K562 (cell line): ENCODE measurements at regions not wholly inside any gene's neighbourhood (a gene's known extent, or its start where the extent isn't known, plus 50 kb on each side); places are given as distances from the start of the nearest gene placed in this dataset.

ENCODE experiments used
- ATAC-seq: fragments of 200-7000 bp; cut with Tn5 transposase; 3 replicates; pipeline ENCODE4 v1.9.1; 2020; ENCODE audit warnings: moderate library complexity
- BruUV-seq: library from RNA; stranded (reverse); fragments of 400-500 nt; replicated peaks from 2 replicates; lab custom pipeline; 2021; lab: Mats Ljungman, UMichigan
- CTCF ChIA-PET: fragments of 300-600 bp; formaldehyde crosslinking; extraction: SDS; loops from one replicate; lab custom pipeline; 2021; ENCODE audit warnings: low intra/inter-chr PET ratio; lab: Yijun Ruan, JAX
- POLR2A ChIA-PET: fragments of 300-600, 350-650 bp; sonication (Branson Sonifier 250); formaldehyde crosslinking; extraction: SDS; loops from one replicate; lab custom pipeline; 2021; ENCODE audit warnings: antibody characterized with exemption, inconsistent platforms; lab: Yijun Ruan, JAX
- DNase-seq, 4 experiments: peaks; one replicate each; pipeline versions ENCODE4 v3.0.0 to v3.0.0-alpha.2; 2011 to 2018; ENCODE audit warnings: low spot score in 3 of 4, mixed read lengths in 3 of 4; ENCODE audit errors: extremely low read depth in 1 of 4
- FAIRE-seq: peaks from 2 replicates; lab custom pipeline; 2011; peaks lifted over from hg19 to GRCh38; lab: Jason Lieb, UNC
- H2AFZ ChIP-seq: 2 replicates; pipeline ENCODE4 v1.6.0; 2011; ENCODE audit warnings: low read depth, low read length, control low read depth, inconsistent platforms
- H3K27ac ChIP-seq: fragments of 200-600 bp; 3 replicates; pipeline ENCODE4 v1.8.0; 2011; ENCODE audit warnings: low read depth, mild to moderate bottlenecking, control low read depth, inconsistent platforms, low read length, moderate library complexity, mixed read lengths; ENCODE audit errors: extremely low read depth
- H3K27me3 ChIP-seq, 2 experiments: fragments of 300-600 bp in 1 of 2; 2 replicates in 1 of 2; 3 replicates in 1 of 2; pipeline versions ENCODE4 v1.6.0 to v1.8.0; 2011; ENCODE audit warnings: inconsistent platforms in 2 of 2, low read length in 2 of 2, mild to moderate bottlenecking in 1 of 2, mixed read lengths in 1 of 2, moderate library complexity in 1 of 2; ENCODE audit not compliant: control insufficient read depth in 2 of 2, insufficient read depth in 2 of 2
- H3K36me3 ChIP-seq: fragments of 300-600 bp; 3 replicates; pipeline ENCODE4 v1.8.0; 2011; ENCODE audit warnings: mild to moderate bottlenecking, low read length, inconsistent platforms; ENCODE audit not compliant: control insufficient read depth, insufficient read depth
- H3K4me1 ChIP-seq, 2 experiments: fragments of 200-600 bp in 1 of 2; replicated peaks in 1 of 2; 2 replicates in 1 of 2; 3 replicates in 1 of 2; pipeline versions ENCODE4 v1.5.1 to v1.8.0; 2011; ENCODE audit warnings: inconsistent platforms in 2 of 2, low read length in 2 of 2, mild to moderate bottlenecking in 1 of 2, mixed read lengths in 1 of 2, moderate library complexity in 1 of 2; ENCODE audit not compliant: control insufficient read depth in 2 of 2, insufficient read depth in 2 of 2
- H3K4me2 ChIP-seq: 2 replicates; pipeline ENCODE4 v1.6.1; 2011; ENCODE audit warnings: low read length, control low read depth, inconsistent platforms, mixed read lengths; ENCODE audit not compliant: insufficient read depth
- H3K4me3 ChIP-seq: fragments of 200-600 bp; sonication (generic), shearing (Covaris generic); 2 replicates; pipeline ENCODE4 v1.5.1; 2016; ENCODE audit warnings: control low read depth, inconsistent platforms
- H3K79me2 ChIP-seq: fragments of 200-600 bp; 3 replicates; pipeline ENCODE4 v1.8.0; 2011; ENCODE audit warnings: low read length, inconsistent platforms; ENCODE audit not compliant: control insufficient read depth, insufficient read depth
- H3K9ac ChIP-seq, 2 experiments: 2 replicates each; pipeline versions ENCODE4 v1.6.0 to v1.6.1; 2011; ENCODE audit warnings: low read depth in 2 of 2, low read length in 2 of 2, control low read depth in 1 of 2, inconsistent platforms in 1 of 2, mild to moderate bottlenecking in 1 of 2, mixed read lengths in 1 of 2; ENCODE audit not compliant: insufficient read depth in 1 of 2
- H3K9me1 ChIP-seq: one replicate; pipeline ENCODE4 v1.6.0; 2011; ENCODE audit warnings: inconsistent platforms, mild to moderate bottlenecking, low read length, moderate library complexity; ENCODE audit not compliant: control insufficient read depth, insufficient read depth
- H3K9me3 ChIP-seq: replicated peaks from 2 replicates; pipeline ENCODE4 v1.5.1; 2011; ENCODE audit warnings: low read depth, low read length, inconsistent platforms; ENCODE audit not compliant: control insufficient read depth, insufficient read depth
- H4K20me1 ChIP-seq: replicated peaks from 2 replicates; pipeline ENCODE4 v1.6.1; 2011; ENCODE audit warnings: low read length, inconsistent platforms, mixed read lengths; ENCODE audit not compliant: control insufficient read depth, insufficient read depth
- ARHGAP35 ChIP-seq: fragments of 450-650 bp; IDR thresholded peaks from 2 replicates; pipeline ENCODE4 v1.6.1; 2018; ENCODE audit not compliant: partially characterized antibody
- CBX2 ChIP-seq: fragments of 200-600 bp; sonication (generic); IDR thresholded peaks from one replicate; pipeline ENCODE4 v1.6.1; 2012; ENCODE audit warnings: mild to moderate bottlenecking, low read length, inconsistent platforms; ENCODE audit not compliant: insufficient read depth, poor library complexity, severe bottlenecking
- CEBPG ChIP-seq, 3 experiments: fragments of 200-800 bp in 1 of 3; sonication (Bioruptor generic) in 1 of 3; sonication (generic) in 1 of 3; formaldehyde crosslinking in 1 of 3; IDR thresholded peaks in 2 of 3; conservative IDR thresholded peaks in 1 of 3; 2 replicates each; pipeline versions ENCODE4 v1.6.1 to v1.8.0; 2016 to 2022; ENCODE audit warnings: missing compliant biosample characterization in 2 of 3, missing genetic modification characterization in 2 of 3, mild to moderate bottlenecking in 1 of 3, missing genetic modification reagents in 1 of 3
- FOXA1 ChIP-seq: fragments of 450-650 bp; IDR thresholded peaks from 2 replicates; pipeline ENCODE4 v1.6.1; 2016; ENCODE audit warnings: mild to moderate bottlenecking, borderline replicate concordance
- HMGXB4 ChIP-seq: sonication (generic); formaldehyde crosslinking; IDR thresholded peaks from 2 replicates; pipeline ENCODE4 v1.8.1; 2023; ENCODE audit warnings: mild to moderate bottlenecking, missing genetic modification reagents
- MED1 ChIP-seq: sonication (generic); formaldehyde crosslinking; IDR thresholded peaks from 2 replicates; pipeline ENCODE4 v1.8.1; 2023; ENCODE audit warnings: missing genetic modification reagents, borderline replicate concordance
- NRF1 ChIP-seq, 2 experiments: fragments of 450-650 bp; IDR thresholded peaks in 1 of 2; conservative IDR thresholded peaks in 1 of 2; 2 replicates each; pipeline ENCODE4 v1.6.1; 2014; ENCODE audit warnings: mild to moderate bottlenecking in 2 of 2
- SMAD3 ChIP-seq: fragments of 450-650 bp; formaldehyde crosslinking; conservative IDR thresholded peaks from 2 replicates; pipeline ENCODE4 v1.4.0; 2020; ENCODE audit warnings: mild to moderate bottlenecking
- SREBF1 ChIP-seq: fragments of 150-350 bp; IDR thresholded peaks from 2 replicates; pipeline ENCODE4 v1.6.1; 2014; ENCODE audit warnings: antibody characterized with exemption, low read depth, low read length, borderline replicate concordance
- STAT5A ChIP-seq: IDR thresholded peaks from 2 replicates; pipeline ENCODE4 v1.6.1; 2012; ENCODE audit warnings: low read length, inconsistent platforms, borderline replicate concordance
- ZFP1 ChIP-seq: fragments of 450-650 bp; formaldehyde crosslinking; IDR thresholded peaks from 2 replicates; pipeline ENCODE4 v1.4.0; 2020; ENCODE audit warnings: mild to moderate bottlenecking, mixed read lengths
- ZFP91 ChIP-seq: sonication (generic); formaldehyde crosslinking; IDR thresholded peaks from 2 replicates; pipeline ENCODE4 v1.8.0; 2022; ENCODE audit warnings: mild to moderate bottlenecking, missing genetic modification reagents
- ZNF274 ChIP-seq: IDR thresholded peaks from 2 replicates; pipeline ENCODE4 v1.6.1; 2011; ENCODE audit warnings: low read depth, mild to moderate bottlenecking, low read length, moderate library complexity, borderline replicate concordance
- ZNF551 ChIP-seq: fragments of 250-450 bp; sonication (Bioruptor Pico); IDR thresholded peaks from 2 replicates; pipeline ENCODE4 v1.5.0; 2021; ENCODE audit warnings: mild to moderate bottlenecking, moderate library complexity
- ZNF76 ChIP-seq: fragments of 250-450 bp; sonication (Bioruptor Pico); IDR thresholded peaks from 2 replicates; pipeline ENCODE4 v1.4.0; 2020; ENCODE audit warnings: mild to moderate bottlenecking, moderate library complexity, borderline replicate concordance
- ZNF79 ChIP-seq: fragments of 250-450 bp; sonication (Bioruptor Pico); IDR thresholded peaks from 2 replicates; pipeline ENCODE4 v1.4.0; 2020; ENCODE audit warnings: low read depth, mild to moderate bottlenecking, moderate library complexity
- in situ Hi-C: fragments of 300-500 bp; cut with MboI; formaldehyde crosslinking; loops from 4 replicates; pipeline ENCODE4 v1.15.0; 2018; ENCODE audit warnings: inconsistent platforms, mixed read lengths
- intact Hi-C: fragments of 100-400 bp; cut with micrococcal nuclease; formaldehyde crosslinking; loops from 2 replicates; pipeline ENCODE4 v1.14.2; 2022
- TF ChIP-seq, protein P1 (sequence below): fragments of 450-650 bp; conservative IDR thresholded peaks from 2 replicates; pipeline ENCODE4 v1.6.1; 2016; ENCODE audit warnings: missing genetic modification characterization, low read depth, mild to moderate bottlenecking, missing compliant biosample characterization, moderate library complexity

DNA sequence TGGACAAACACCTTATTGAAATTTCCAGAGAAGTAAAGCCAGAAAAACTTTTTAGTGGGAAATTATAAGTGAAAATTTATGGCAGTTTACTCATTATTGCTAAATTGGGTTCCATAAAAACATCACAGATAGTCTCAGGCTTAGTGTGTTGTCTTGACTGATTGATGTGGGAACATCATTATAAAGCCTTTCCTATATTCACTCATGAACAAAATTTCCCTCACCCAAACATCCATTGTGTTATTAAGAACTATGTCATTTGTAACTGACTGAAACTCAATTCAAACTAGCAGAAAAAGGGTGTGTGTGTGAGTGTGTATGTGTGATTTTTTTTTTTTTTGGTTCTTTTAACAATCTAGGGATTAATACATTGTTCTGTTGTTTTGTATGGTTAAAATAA, 143.7 kb upstream of the SEMA6A start:
- DNase-seq (no peak), FAIRE-seq (no peak), ATAC-seq (no peak)
- H3K4me3 ChIP-seq: no peak overlapping the region
- TF ChIP-seq SREBF1 (no peak), MED1 (no peak), ZNF551 (CRISPR knock-in tag) (no peak), HMGXB4 (no peak), ZNF79 (CRISPR knock-in tag) (no peak), NRF1 (conservative IDR thresholded peaks at IDR 0.05 in 1 of 2, IDR thresholded peaks at IDR 0.05 in 1 of 2) (no peak), SMAD3 (CRISPR knock-in tag) (no peak), CBX2 (no peak), ZNF76 (CRISPR knock-in tag) (no peak), STAT5A (no peak), ARHGAP35 (no peak), CEBPG (CRISPR knock-in tag; IDR thresholded peaks at IDR 0.05) (no peak), CEBPG (tag; conservative IDR thresholded peaks at IDR 0.05 in 1 of 2, IDR thresholded peaks at IDR 0.05 in 1 of 2) (no peak), ZNF274 (no peak), FOXA1 (no peak), ZFP91 (no peak), ZFP1 (CRISPR knock-in tag) (no peak)
- TF ChIP-seq, protein P1, sequence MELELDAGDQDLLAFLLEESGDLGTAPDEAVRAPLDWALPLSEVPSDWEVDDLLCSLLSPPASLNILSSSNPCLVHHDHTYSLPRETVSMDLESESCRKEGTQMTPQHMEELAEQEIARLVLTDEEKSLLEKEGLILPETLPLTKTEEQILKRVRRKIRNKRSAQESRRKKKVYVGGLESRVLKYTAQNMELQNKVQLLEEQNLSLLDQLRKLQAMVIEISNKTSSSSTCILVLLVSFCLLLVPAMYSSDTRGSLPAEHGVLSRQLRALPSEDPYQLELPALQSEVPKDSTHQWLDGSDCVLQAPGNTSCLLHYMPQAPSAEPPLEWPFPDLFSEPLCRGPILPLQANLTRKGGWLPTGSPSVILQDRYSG (tag): no peak
- H3K36me3 ChIP-seq: no peaks in the 10 kb centered on the region
- no peaks in the 10 kb centered on the region for H3K4me1 ChIP-seq
- H3K9me3 ChIP-seq: no peaks in the 10 kb centered on the region
- no peaks in the 10 kb centered on the region for H3K9me1 ChIP-seq
- no peak overlapping the region for H3K27ac ChIP-seq
- ChIA-PET POLR2A (interaction anchor here (0.8 kb wide), 1 partner anchor 255 kb away, joined by 4 read pairs; no protein-coding TSS in a partner anchor), CTCF (no interaction called here)
- no peaks in the 10 kb centered on the region for H4K20me1 ChIP-seq
- intact Hi-C loops: no loop called here
- H3K79me2 ChIP-seq: no peaks in the 10 kb centered on the region
- H3K27me3 ChIP-seq: no peaks in the 10 kb centered on the region
- H3K4me2 ChIP-seq: no peak overlapping the region
- BruUV-seq: no TSS peak
- in situ Hi-C loops: no loop called here
- H2AFZ ChIP-seq: no peak overlapping the region
- H3K9ac ChIP-seq: no peak overlapping the region
